ENCODE measurements at regions not wholly inside any gene's neighbourhood (a gene's known extent, or its start where the extent isn't known, plus 50 kb on each side); places are given as distances from the start of the nearest gene placed in this dataset.
"Not testable (repeated sequence)": the region's sequence is repeated elsewhere in the genome, so short reads cannot be mapped to it uniquely, and the experiment has no call there.

GRCh38 chr9:64130325-64130724 is 1154.7 kb downstream of the FOXD4L5 start:
- not testable (repeated sequence) for DNase-seq (ENCODE audit: low read depth); H3K4me3 ChIP-seq (replicated peaks; ENCODE audit: low read depth, low read length)

- DNase-seq (ENCODE audit: low read depth), result no peak
- H3K4me3 ChIP-seq (replicated peaks; ENCODE audit: low read depth, low read length), result no peak overlapping the region
- no peak for TF ChIP-seq CTCF (IDR thresholded peaks at IDR 0.05; ENCODE audit: low read length, missing control alignments)
These were observed 1156.4 kb downstream of the FOXD4L5 start for GRCh38 chr9:64128572-64128971.

GRCh38 chr9:64121602-64122001 is 1163.4 kb downstream of the FOXD4L5 start:
- not testable (repeated sequence) for H3K4me3 ChIP-seq (replicated peaks; ENCODE audit: low read depth, low read length); DNase-seq (ENCODE audit: low read depth)

- not testable (repeated sequence) for DNase-seq (ENCODE audit: low read depth); H3K4me3 ChIP-seq (replicated peaks; ENCODE audit: low read depth, low read length)
These were observed 1167.7 kb downstream of the FOXD4L5 start for GRCh38 chr9:64117329-64117728.

GRCh38 chr9:64107867-64108266 is 1177.1 kb downstream of the FOXD4L5 start:
- H3K4me3 ChIP-seq (replicated peaks; ENCODE audit: low read depth, low read length); DNase-seq (ENCODE audit: low read depth): not testable (repeated sequence)

- DNase-seq (ENCODE audit: low read depth); H3K4me3 ChIP-seq (replicated peaks; ENCODE audit: low read depth, low read length): not testable (repeated sequence)
These were observed 1177.8 kb downstream of the FOXD4L5 start for GRCh38 chr9:64107211-64107610.

GRCh38 chr9:64105193-64105592 is 1179.8 kb downstream of the FOXD4L5 start:
- not testable (repeated sequence) for H3K4me3 ChIP-seq (replicated peaks; ENCODE audit: low read depth, low read length); DNase-seq (ENCODE audit: low read depth)

GRCh38 chr9:64101504-64101903 is 1183.5 kb downstream of the FOXD4L5 start:
- H3K4me3 ChIP-seq (replicated peaks; ENCODE audit: low read depth, low read length); DNase-seq (ENCODE audit: low read depth): not testable (repeated sequence)

- H3K4me3 ChIP-seq (replicated peaks; ENCODE audit: low read depth, low read length); DNase-seq (ENCODE audit: low read depth): not testable (repeated sequence)
These were observed 1184.3 kb downstream of the FOXD4L5 start for GRCh38 chr9:64100571-64101155.

- not testable (repeated sequence) for DNase-seq (ENCODE audit: low read depth); H3K4me3 ChIP-seq (replicated peaks; ENCODE audit: low read depth, low read length)
These were observed 1199.0 kb downstream of the FOXD4L5 start for GRCh38 chr9:64085998-64086397.

- H3K4me3 ChIP-seq (replicated peaks; ENCODE audit: low read depth, low read length); DNase-seq (ENCODE audit: low read depth): not testable (repeated sequence)
These were observed 1213.4 kb downstream of the FOXD4L5 start for GRCh38 chr9:64071358-64072253.

GRCh38 chr9:64070611-64071357 is 1214.2 kb downstream of the FOXD4L5 start:
- DNase-seq (ENCODE audit: low read depth); H3K4me3 ChIP-seq (replicated peaks; ENCODE audit: low read depth, low read length): not testable (repeated sequence)

GRCh38 chr9:64070083-64070482 is 1214.9 kb downstream of the FOXD4L5 start:
- not testable (repeated sequence) for H3K4me3 ChIP-seq (replicated peaks; ENCODE audit: low read depth, low read length); DNase-seq (ENCODE audit: low read depth)

Data from fibroblast of pulmonary artery (primary cell).